GM18868 (cell line): ENCODE measurements at regions not wholly inside any gene's neighbourhood (a gene's known extent, or its start where the extent isn't known, plus 50 kb on each side); places are given as distances from the start of the nearest gene placed in this dataset.

Experiments
- ATAC-seq: cut with Tn5 transposase; IDR thresholded peaks from one replicate; pipeline ENCODE4 v1.9.1; 2021; ENCODE audit warnings: mild to moderate bottlenecking, moderate library complexity; ENCODE audit not compliant: unreplicated experiment

- no peak for ATAC-seq
Measured at GRCh38 chr15:38164507-38164906, 88.1 kb upstream of the SPRED1 start.

GRCh38 chr15:38168467-38169070 lies 84.1 kb upstream of the SPRED1 start:
- ATAC-seq: no peak

GRCh38 chr15:38171973-38172372 lies 80.7 kb upstream of the SPRED1 start:
- ATAC-seq: no peak

- ATAC-seq: no peak
Measured at GRCh38 chr15:38174691-38175090, 77.9 kb upstream of the SPRED1 start.

- peak; percentile 99 for ATAC-seq
Measured at GRCh38 chr15:38176155-38176554, 76.5 kb upstream of the SPRED1 start.

GRCh38 chr15:38176691-38177090 lies 75.9 kb upstream of the SPRED1 start:
- ATAC-seq: peak; percentile 30

- ATAC-seq: no peak
Measured at GRCh38 chr15:38182900-38183299, 69.7 kb upstream of the SPRED1 start.

GRCh38 chr15:38186507-38186906 lies 66.1 kb upstream of the SPRED1 start:
- no peak for ATAC-seq

GRCh38 chr15:38187630-38188313 lies 64.9 kb upstream of the SPRED1 start:
- no peak for ATAC-seq

- ATAC-seq: no peak
Measured at GRCh38 chr15:38189671-38190295, 62.9 kb upstream of the SPRED1 start.

GRCh38 chr15:38190501-38190900 lies 62.1 kb upstream of the SPRED1 start:
- ATAC-seq: no peak

GRCh38 chr15:38192496-38192895 lies 60.1 kb upstream of the SPRED1 start:
- no peak for ATAC-seq

- no peak for ATAC-seq
Measured at GRCh38 chr15:38193496-38193895, 59.1 kb upstream of the SPRED1 start.

GRCh38 chr15:38195191-38195901 lies 57.3 kb upstream of the SPRED1 start:
- ATAC-seq: no peak

GRCh38 chr15:38196076-38196475 lies 56.6 kb upstream of the SPRED1 start:
- no peak for ATAC-seq

- no peak for ATAC-seq
Measured at GRCh38 chr15:38197553-38197952, 55.1 kb upstream of the SPRED1 start.

- ATAC-seq: no peak
Measured at GRCh38 chr15:38201714-38202113, 50.9 kb upstream of the SPRED1 start.

GRCh38 chr15:38202361-38202760 lies 50.3 kb upstream of the SPRED1 start:
- ATAC-seq: no peak
